ENCODE measurements at regions not wholly inside any gene's neighbourhood (a gene's known extent, or its start where the extent isn't known, plus 50 kb on each side); places are given as distances from the start of the nearest gene placed in this dataset.

- no peak for TF ChIP-seq CTCF (IDR thresholded peaks at IDR 0.05; ENCODE audit: poor library complexity)
- TF ChIP-seq EZH2phosphoT487 (IDR thresholded peaks at IDR 0.05; ENCODE audit: low read depth, severe bottlenecking, unreplicated experiment): no peak
These were observed 100.2 kb downstream of the BCL2L11 start for GRCh38 chr2:111220962-111221361.
